HG02610 (cell line): ENCODE measurements at regions not wholly inside any gene's neighbourhood (a gene's known extent, or its start where the extent isn't known, plus 50 kb on each side); places are given as distances from the start of the nearest gene placed in this dataset.
"Not testable (repeated sequence)": the region's sequence is repeated elsewhere in the genome, so short reads cannot be mapped to it uniquely, and the experiment has no call there.

ENCODE experiments used
- ATAC-seq: cut with Tn5 transposase; IDR thresholded peaks from one replicate; pipeline ENCODE4 v1.9.1; 2021; ENCODE audit warnings: mild to moderate bottlenecking, moderate library complexity; ENCODE audit not compliant: unreplicated experiment

DNA sequence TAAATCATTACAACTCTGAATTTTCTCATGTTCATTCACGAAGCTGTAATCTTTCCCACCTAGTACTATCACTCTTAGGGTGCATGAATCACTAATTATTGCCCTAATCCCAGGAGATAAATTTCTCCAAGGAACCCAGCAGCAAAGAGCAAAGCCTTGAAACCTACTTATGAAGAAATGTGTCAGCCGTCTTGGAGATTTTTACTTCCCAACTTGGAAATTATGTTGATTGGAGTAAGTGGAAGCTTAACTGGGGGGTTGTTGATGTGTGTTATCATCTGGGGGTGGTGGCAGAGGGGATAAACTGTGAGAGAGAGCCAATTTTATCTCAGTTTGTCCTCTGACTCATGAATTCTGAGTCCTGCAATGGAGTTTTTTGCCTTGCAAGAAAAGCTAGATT lies 440.5 kb upstream of the WWC1 start:
- no peak for ATAC-seq

DNA sequence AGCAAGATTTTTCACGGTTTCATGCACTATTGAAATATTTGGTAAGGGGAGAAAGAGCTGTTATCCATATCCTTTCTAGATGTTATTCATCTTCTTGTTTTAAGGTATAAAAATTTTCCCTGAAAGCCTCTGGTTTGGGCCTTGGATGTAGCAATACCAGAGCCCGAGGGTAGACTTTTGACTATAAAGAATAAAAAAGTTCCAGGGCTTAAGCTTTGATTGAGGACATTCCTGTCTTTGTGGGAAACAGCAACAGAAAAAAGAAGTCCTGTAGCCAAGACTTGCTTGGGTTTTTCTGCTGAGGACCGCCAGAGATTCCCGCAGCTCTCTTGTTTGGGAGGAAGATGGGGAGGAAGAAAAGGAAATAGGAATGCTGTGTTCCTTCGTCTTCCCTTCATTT lies 440.0 kb upstream of the WWC1 start:
- ATAC-seq: no peak

DNA sequence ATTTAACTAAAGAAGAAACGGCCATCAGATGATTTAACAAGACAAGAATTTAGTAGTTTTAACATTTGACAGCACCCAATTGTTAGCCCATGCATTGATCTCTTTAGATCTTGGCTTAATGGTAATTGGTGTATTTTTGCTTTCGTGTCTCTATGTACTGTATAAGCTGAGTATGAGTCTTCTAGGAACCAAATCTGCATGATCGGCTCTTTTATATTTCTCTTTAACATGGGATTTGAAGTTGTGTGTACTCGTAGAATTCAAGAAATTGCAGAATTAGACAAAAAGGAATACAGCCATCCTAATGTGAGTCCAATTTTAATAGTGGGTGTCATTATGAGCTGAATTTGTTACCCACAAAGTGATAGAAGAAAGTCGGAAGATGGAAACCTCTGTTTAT lies 438.9 kb upstream of the WWC1 start:
- ATAC-seq: no peak

- ATAC-seq: no peak
Observed at GRCh38 chr5:167853421-167853820, 438.0 kb upstream of the WWC1 start.

GRCh38 chr5:167855818-167856217 lies 435.6 kb upstream of the WWC1 start:
- ATAC-seq: no peak

- no peak for ATAC-seq
Observed at GRCh38 chr5:167857321-167857720, 434.1 kb upstream of the WWC1 start.

- ATAC-seq: not testable (repeated sequence)
Observed at GRCh38 chr5:167858186-167858855, 433.1 kb upstream of the WWC1 start.

DNA sequence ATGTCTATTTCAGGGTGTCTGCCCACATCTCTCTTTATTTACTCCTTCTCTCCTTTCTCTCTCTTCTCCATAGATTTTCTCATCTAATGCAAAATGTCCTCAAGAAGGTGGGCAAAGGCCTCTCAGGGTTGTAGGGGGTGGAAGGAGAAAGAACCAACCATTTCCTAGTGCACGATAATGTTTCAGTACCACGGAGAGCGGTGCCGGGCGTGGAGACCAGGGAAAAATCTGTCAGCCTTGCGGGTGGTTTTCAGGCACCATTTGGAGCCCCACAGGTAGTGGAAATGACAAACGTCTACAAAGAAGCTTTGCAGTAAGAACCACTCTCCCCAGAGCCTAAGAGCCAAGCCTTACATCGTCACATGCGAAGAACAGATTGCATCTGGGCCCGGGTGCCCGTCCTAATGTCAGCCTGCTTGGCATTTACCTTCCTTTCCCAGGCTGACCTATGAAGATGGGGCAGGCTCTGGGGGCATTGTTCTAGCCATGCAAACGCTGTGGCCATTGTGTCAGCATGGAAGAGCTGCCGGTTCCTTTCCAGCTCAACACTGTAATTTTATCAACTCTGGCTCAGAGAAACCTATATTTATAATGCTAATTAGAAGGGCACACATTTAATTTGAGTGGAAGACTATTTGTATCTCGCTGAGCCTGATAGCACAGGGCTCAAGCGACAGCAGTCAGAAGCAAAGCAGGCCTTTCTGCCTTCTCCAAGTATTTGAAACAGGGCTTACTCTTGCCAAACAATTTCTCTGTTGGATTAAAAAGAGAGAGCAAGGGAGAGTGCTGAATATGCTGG lies 430.1 kb upstream of the WWC1 start:
- ATAC-seq: no peak

- no peak for ATAC-seq
Observed at GRCh38 chr5:167861928-167862426, 429.5 kb upstream of the WWC1 start.

- ATAC-seq: no peak
Observed at GRCh38 chr5:167863883-167864282, 427.6 kb upstream of the WWC1 start.

- ATAC-seq: no peak
Observed at GRCh38 chr5:167864801-167865200, 426.6 kb upstream of the WWC1 start.

- ATAC-seq: no peak
Observed at GRCh38 chr5:167866797-167867196, 424.6 kb upstream of the WWC1 start.

- ATAC-seq: no peak
Observed at GRCh38 chr5:167867281-167867680, 424.2 kb upstream of the WWC1 start.

DNA sequence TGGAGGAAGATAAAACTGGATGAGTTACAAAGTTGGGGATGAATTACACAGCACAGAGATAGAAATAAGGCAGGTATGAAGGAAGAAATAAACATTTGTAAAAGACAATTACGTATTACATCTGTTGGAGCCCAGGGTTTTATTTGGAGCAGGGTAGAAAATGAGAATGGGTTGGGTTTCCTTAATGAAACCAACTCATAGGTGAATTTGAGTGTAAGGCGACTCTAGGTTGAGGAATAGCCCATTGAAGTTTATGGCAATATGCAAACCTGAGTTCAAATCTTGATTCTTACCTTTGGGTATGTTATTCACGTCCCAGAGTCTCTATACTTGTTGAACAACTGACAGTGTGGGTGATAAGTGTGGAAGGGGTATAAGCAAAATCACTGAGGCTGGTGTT lies 422.3 kb upstream of the WWC1 start:
- no peak for ATAC-seq

DNA sequence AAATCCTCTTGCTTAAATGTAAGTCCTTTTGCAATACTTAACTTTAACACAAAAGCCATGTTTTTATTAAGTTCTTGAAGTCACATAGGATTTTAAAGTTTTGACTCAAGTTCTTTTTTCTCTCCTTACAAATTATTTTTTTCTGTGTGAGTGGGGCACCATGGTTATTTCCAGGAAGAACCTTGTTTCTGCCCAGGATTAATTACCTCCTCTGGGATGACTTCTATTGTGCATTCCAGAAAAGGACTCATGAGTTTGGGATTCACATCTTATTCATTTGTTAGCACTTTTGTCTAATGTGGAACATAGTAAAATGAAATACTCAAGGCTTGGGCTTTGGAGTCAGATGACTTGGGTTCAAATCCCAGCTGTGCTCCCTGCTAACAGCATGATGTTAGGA lies 421.4 kb upstream of the WWC1 start:
- ATAC-seq: no peak

DNA sequence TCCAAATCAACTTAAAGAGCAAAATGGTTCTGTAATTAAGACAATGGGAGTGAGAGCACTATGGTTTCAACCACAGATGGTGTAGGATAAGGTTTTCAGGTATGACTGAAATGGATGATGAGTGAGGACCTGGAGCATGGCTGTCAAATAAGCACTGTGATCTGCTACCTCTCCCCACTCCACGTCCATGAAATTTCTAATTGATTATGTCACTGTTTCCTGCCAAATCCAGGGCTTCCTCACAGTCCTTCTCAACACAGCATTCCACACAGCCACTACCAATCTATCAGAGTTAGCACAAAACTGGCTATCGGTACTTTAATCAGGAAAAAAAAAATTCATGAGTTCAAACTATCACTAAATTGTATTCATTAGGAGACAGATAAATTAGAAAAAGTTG lies 420.4 kb upstream of the WWC1 start:
- no peak for ATAC-seq

GRCh38 chr5:167872791-167873190 lies 418.7 kb upstream of the WWC1 start:
- no peak for ATAC-seq

DNA sequence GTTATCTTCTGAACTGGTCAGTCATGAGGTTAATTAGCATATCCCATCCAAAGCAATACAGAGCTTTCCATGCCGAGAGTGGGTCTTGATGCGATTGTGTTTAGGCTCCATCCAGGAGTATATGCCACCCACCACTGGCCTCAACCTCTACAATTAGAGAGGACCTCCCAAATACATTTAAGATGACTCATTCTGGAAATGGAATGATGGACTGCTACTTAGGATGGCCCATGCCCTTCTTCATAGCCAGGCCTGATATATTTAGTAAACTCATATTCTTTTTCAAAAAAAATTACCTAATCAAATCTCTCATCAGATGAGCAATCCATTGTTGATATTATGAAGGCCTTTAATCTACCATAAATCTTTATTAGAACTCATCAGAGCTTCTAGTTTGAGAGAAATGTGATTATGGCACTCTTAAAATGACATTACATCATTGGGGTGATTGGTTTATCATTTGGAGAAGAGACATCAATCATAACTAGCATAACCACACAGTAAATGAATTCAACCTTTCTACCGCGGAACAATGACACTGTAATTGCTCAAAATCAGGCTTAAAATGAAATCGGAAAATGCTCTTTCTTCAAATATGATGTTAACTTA lies 414.2 kb upstream of the WWC1 start:
- no peak for ATAC-seq

GRCh38 chr5:167877924-167878323 lies 413.5 kb upstream of the WWC1 start:
- no peak for ATAC-seq

DNA sequence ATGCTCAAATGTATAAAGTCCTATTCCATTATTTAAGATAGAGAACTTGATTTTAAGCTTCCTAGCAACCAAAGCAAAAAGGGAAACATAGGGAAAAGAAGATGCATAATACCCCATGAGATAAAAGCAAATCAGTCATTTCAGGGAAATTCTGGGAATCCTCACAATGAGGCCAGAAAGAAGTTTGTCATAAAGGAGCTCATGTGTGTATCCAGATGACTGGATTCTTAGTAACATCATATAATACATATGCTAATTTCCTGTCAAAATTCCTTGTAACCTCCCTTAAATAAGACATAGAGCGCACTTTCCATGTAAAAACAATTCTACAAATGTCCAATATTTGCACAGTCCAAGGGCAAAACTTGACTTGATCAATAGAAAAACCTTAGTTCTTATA lies 411.0 kb upstream of the WWC1 start:
- no peak for ATAC-seq

DNA sequence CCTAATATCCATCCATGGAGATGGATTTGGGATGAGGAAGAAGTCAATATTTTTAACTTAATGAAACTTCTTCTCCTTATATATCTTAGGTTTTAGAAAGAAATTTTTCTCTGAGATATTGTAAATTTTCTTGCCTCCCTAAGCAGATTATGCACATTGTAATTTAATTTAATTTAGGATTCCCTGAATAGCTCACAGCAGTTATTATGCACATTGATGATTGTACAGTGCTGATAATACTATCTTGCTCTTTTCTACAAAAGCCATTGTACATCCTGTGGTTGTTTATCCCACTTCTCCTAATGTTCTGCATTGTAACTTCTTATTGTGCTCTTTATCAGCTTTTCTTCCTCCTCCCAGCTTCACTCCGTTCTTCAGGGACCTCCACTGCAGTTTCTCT lies 410.4 kb upstream of the WWC1 start:
- no peak for ATAC-seq

DNA sequence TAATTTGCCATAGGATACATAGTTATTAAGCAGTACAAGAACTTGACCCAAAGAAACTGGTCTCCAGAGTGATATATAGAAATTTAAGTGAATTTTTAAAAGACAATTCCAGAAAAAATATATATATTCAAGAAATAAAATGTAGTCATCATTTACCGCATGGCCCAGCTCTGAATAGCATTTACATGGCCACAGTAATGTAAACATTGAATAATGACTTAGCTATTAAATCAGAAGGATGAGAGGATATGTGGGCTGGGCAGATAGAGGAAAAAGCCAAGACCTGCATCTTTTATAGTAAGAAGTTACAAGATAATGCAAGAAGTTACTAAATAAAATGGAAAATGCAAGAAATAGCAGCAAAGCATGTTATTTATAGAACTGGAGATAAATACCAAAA lies 405.2 kb upstream of the WWC1 start:
- no peak for ATAC-seq
